GM03348 (cell line): ENCODE measurements at regions not wholly inside any gene's neighbourhood (a gene's known extent, or its start where the extent isn't known, plus 50 kb on each side); places are given as distances from the start of the nearest gene placed in this dataset.

Experiments
- DNase-seq: peaks from one replicate; pipeline ENCODE4 v3.0.0; 2012; ENCODE audit warnings: low spot score

DNA sequence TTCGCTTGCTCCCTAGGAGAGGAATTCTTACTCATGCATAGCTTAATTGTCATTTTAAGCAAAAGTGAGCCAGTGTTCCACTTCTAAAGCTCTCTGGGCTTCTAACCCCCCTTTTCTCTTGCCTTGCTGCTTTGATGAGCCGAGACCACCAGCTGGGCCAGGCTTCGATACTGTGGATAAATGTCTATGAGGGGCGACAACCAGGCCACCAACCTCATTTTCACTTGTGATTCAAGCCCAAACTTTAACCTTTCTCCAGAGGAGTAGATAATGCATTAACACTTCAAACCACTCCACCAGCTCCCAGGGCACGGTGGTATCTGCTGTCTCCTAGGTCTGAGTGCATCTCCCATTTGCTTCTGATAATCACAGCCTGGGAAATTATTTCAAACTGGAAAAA, 205.6 kb downstream of the PSAT1 start:
- DNase-seq, result no peak

GRCh38 chr9:78505546-78505945, 208.6 kb downstream of the PSAT1 start:
- DNase-seq, result no peak

GRCh38 chr9:78507037-78507436, 210.1 kb downstream of the PSAT1 start:
- DNase-seq, result no peak

- no peak for DNase-seq
Observed at GRCh38 chr9:78510035-78510434, 213.1 kb downstream of the PSAT1 start.

DNA sequence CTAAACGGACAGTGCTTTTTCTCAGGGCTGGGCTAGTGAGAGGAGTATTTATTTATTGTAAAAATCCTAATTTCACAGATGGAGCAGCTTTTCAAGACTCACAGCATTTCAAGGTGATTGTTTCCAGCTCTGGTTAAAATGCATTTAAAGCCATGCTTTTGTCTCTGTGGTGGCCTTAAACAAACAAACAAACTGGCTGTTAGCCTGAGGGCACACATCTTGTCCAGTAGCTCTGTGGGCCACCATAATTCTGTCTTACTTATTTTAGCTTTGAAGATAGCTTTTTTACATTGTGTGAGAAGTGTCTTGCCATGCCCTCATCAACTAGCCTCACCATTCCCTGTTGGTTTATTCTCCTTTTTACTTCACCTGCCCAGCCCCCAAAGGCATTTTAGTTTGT, 218.2 kb downstream of the PSAT1 start:
- no peak for DNase-seq

DNA sequence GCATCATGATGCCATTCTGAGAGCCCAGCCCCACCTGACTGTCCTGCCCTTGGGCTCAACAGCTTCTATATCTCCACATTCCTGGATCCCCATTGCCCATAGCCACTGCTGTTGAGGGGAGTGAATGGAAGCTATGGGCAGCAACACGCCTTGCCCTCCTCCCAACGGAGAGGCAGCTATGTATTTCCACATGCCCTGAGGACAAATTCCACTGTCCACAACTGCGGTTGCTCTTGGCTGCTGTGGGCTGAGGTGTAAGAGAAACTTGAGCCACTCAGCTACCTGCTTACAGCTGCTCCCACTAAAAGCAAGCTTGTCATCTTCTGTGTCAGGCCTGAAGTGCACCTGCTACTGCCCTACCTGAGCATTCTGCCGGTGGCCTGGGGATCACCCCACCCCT, 222.9 kb downstream of the PSAT1 start:
- DNase-seq, result no peak

DNA sequence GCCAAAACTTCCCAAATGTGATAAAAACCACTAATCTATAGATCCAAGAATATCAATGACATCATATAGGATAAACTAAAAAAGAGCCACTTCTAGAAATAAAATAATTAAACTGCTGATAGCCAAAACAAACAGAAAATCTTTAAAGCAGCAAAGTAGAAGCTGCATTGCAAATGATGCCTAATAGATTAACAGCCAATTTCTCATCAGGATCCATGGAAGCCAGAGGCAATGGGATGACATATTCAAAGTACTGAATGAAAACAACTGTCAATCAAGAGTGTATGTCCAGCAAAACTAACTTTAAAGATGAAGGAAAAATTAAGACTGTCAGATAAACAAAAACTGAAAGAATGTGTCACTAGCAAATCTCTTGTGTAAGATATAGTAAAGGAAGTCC, 224.8 kb downstream of the PSAT1 start:
- DNase-seq, result no peak

DNA sequence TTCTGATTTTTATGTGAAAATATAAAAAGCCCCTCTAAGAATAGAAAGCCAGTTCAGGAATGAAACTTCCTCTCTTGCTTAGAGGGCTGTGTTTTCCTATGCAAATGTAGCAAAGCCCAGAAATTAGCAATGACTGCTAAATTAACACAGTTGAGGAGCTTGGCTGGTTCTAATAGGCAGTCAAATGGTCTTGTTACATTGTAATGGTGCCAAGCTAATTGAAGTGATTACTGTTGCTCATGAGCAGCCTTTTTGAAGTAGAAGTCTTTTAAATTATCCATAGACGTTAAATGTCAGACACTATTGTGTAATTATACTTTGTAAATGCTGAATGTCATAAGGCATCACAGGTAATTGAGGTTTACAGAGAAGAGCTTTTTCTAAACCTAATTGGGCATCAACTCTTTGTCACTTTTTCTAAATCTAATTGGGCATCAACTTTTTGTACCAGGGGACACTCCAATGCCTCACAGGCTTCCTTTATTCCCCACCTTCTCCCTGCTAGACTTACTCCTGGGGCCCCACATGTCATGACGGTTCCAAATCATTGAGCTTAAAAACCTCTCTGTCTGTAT, 229.1 kb downstream of the PSAT1 start:
- DNase-seq, result no peak

GRCh38 chr9:78533500-78533899, 236.6 kb downstream of the PSAT1 start:
- DNase-seq, result peak; percentile 18

- DNase-seq, result no peak
Observed at GRCh38 chr9:78539188-78539587, 242.3 kb downstream of the PSAT1 start.

DNA sequence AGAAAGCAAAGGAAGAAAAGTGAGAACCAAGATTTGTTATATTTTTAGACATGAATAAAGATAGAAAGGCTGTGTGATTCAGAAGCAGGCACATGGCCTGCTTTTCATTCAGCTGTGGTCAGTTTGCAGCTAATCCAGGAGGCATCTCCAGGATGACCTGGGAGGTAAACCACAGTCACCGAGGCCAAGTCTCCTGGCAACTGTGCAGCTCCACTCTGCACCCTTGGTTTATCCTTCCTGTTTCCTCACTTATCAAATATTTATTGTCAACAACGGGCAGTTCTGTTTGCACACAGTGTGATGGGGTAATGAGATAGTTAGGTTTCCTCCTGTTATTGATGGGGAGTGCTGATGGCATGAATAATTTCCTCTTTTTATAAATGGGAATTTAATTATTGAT, 243.0 kb downstream of the PSAT1 start:
- peak; percentile 79 for DNase-seq

DNA sequence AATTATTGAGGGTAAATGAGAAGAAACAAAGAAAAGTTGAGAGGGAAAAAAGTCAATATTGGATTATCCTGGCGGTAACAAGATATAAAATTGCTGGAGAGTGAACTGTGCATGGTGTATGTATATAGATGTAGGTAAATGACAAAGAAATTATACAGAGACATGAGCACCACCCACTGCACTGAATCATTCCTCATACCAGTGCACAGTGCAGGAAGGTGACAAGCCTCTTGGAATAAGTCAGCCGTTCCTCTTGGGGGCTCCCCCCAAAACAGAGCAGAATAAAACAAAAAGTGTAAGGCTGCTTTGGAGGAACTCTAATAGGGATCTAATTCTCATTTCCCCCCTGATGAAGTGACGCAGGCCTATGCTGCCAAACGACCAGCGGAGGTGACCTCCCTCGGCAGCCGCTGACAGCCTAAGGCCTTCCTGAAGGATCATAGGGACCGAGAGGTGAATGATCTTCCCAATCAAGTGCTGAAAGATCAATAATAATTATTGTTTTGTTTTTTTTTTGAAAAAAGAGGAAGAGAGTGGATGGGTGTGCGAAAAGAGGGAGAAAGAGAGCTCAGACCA, 245.0 kb downstream of the PSAT1 start:
- no peak for DNase-seq

DNA sequence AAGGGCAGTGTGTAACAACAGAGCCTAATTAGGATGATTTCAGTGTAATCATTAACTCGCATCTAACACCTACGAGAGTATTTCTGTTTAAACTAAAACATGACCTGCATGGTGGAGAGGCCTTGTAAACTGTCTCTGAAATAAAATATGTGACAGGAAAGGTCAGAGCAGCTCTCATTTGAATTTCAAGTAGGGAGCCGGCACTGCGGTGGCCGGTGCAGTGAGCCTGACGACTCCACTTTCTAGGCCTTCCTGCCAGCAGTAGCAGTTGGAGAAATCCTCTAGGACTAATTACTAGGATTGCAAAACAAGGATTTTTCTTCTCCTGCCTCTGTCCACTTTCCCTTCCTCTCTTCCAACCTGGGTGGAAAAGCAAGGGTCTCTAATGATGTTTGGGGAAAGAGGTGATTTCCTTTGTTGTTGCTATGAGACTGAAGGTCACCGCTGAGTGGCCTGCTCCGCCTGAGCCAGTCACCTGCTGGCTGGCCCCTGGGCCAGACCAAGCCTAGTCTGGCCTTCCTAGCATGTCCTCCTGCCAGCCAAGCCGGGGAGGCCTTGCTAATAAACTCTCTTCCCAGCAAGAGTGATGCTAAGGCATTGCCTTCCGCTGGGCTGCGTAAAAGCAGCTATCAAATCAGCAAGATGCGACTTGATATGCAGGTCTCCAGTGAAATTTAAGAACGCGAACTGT, 245.7 kb downstream of the PSAT1 start:
- DNase-seq, result no peak

DNA sequence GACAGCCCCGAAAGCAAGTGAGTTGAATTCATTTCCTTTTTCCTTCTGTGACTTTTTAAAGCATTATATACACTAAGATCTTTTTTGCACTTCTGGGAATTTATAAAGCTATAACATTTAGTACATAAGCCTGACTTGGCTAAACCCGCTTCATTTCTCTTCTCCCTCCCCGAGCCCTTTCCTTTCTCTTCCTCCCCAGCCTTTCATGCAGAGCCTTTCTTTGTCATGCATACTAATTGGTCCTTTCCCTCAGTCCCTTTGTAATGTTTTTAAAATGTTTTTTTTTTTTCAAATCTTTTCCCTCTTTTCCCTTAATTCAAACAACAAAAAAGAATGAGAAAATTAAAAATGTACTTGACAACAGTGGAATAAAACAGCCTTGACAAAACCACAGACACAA, 246.4 kb downstream of the PSAT1 start:
- DNase-seq, result no peak

- DNase-seq, result no peak
Observed at GRCh38 chr9:78544230-78544629, 247.3 kb downstream of the PSAT1 start.

- no peak for DNase-seq
Observed at GRCh38 chr9:78547831-78548230, 250.9 kb downstream of the PSAT1 start.

DNA sequence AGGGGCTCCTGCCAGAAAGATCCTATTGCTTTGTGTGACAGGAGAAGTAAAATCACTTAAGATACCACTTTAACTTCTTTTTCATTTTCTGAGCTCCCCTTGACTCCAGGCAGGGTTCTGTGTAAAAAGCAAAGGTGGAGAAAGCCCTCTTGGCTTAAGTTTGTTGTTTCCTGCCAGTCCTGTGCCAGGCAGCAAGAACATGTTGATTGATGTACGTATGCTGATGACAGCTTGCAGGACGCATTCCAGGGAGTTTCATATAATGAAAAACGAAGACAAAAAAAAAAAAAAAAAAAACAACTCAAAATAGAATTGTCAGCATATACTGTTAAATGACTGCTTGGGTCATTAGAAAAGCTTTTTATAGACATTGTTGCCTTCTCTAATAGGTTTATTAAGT, 251.7 kb downstream of the PSAT1 start:
- no peak for DNase-seq

DNA sequence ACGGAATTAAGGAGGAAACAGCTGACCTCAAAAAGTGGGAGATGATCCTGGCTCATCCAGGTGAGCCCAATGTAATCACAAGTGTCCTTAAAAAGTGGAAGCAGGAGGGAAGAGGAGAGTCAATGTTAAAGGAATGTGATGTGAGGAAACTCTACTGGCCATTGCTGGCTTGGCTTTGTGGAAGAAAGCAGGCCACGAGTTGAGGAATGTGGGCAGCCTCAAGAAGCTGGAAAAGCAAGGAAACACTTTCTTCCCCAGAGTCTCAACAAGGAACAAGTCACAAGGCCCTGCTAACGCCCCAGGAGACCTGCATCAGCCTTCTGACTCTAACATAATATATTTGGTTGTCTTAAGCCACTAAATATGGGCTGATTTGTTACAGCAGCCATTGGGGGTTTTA, 252.8 kb downstream of the PSAT1 start:
- DNase-seq, result peak; percentile 29

GRCh38 chr9:78552802-78553201, 255.9 kb downstream of the PSAT1 start:
- no peak for DNase-seq

- no peak for DNase-seq
Observed at GRCh38 chr9:78557540-78557939, 260.6 kb downstream of the PSAT1 start.

DNA sequence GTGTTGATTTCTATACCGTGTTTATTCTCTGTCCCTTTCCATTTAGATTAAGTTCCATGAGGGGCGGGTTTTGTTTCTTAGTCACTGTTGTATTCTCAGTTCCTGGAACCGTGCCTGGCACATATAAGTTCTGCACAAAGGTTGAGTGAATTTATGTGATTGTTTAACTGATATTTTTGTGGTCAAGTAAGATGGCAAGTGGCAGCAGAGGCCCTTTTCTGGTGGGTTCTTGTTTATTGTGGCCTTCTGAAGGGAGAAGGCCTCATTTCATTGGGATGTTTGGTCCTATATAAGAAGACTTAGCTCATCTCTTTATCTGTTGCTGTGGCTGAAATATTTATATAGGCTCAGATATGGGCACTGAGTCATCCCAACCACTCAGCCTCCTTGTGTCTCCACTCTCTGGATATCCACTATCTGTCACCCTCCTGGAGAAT, 262.5 kb downstream of the PSAT1 start:
- DNase-seq, result peak; percentile 24

DNA sequence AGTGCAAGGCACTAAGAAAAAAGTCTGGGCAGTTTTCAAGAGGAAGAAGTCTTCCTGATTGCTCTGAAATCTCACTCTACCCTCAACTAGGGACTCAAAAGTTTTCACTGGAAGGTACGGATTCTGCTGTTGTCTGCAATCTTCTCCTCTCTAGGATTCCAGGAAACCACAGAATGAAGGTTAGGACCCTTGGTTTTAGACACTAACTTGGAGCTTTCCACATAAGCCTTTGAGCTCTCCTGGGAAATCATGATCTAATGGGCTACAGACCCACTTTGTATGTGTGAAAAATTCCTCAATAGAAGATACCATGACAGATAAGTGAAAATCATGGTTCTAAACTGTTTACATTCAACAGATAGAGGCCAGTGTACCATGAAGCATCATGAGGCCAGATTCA, 265.1 kb downstream of the PSAT1 start:
- DNase-seq, result no peak

DNA sequence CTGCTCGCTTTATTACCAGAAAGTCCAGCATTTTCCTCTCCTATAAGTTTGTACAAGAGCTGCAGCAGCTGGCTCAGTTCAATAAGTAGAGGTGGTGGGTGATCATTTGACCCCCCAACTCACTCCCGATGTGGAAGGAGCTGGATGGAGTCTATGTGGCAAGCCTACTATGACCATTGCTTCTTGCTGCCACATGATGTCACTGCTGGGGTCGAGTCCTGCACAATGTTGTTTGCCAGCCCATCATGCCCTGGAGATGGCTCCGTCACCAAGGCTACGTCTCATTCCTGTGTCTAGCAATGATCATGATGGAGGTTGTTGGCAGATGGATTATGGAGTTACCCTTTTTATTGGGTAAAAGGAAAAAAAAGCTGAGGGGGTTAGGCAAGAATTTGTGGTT, 266.3 kb downstream of the PSAT1 start:
- no peak for DNase-seq

DNA sequence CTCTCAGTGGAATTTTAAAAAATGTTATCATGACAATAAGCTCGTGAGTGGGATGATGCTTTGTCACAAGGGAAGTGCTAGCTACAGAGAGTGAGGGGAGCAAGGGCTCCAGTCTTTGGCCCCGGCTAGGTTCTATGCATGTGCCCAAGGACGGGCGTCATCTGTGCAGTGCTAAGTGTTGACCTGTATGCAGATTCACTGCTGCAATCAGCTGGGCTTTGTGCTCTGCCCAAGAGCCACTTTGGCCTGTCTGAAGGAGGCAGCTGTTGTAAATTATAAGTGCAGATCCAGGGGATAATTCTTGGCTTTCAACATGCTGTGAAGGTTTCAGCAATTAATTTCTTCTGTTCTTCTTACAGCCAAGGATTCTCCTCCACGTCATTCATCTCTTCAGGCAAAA, 268.6 kb downstream of the PSAT1 start:
- DNase-seq, result no peak
